HG03520 (cell line): ENCODE measurements at regions not wholly inside any gene's neighbourhood (a gene's known extent, or its start where the extent isn't known, plus 50 kb on each side); places are given as distances from the start of the nearest gene placed in this dataset.
A peak's percentile ranks its signal among the peaks of the same experiment; 100 is the strongest.
"Not testable (repeated sequence)": the region's sequence is repeated elsewhere in the genome, so short reads cannot be mapped to it uniquely, and the experiment has no call there.

Experiments used
- ATAC-seq: cut with Tn5 transposase; IDR thresholded peaks from one replicate; pipeline ENCODE4 v1.9.1; 2021; ENCODE audit warnings: mild to moderate bottlenecking, moderate library complexity; ENCODE audit not compliant: unreplicated experiment

- no peak for ATAC-seq
Measured at GRCh38 chr21:14829685-14830084, 235.1 kb downstream of the NRIP1 start.

DNA sequence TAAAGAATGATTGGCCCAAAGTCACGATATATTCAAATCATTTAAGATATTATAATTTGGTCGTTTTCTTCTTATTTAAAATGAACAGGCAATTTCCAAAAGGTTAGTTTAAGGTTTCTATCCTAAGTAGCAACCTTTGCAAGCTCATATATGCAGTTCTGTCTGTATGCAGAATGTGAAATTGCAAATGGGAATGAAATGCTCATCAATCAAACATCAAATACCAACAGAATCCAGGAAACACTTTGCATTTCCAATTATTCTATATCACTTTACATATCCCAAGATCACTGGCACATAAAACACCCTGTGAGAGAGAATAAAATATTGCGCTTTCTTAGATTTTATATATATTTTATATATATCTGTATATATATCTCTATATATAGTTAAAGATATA, 237.3 kb downstream of the NRIP1 start:
- ATAC-seq = no peak

DNA sequence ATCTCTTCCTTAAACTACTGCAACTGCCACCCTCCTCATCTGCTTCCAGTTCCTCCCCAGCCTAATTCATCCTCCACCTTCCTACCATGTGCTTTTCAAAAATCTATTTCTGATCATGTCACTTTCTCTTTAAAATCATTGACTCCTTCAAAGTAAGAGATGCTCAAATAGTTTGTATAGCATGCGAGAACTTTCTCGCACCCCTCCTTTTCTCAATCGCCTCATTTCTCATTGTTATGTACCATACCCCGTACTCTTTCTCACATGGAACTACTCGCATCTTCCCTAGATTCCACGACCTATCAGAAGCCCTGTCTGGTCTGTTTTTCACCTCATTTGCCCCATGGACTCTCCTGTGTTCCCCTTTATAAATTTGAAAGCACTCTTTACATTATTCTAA, 238.2 kb downstream of the NRIP1 start:
- ATAC-seq = no peak

- ATAC-seq = peak; percentile 63
Measured at GRCh38 chr21:14825514-14825974, 239.3 kb downstream of the NRIP1 start.

DNA sequence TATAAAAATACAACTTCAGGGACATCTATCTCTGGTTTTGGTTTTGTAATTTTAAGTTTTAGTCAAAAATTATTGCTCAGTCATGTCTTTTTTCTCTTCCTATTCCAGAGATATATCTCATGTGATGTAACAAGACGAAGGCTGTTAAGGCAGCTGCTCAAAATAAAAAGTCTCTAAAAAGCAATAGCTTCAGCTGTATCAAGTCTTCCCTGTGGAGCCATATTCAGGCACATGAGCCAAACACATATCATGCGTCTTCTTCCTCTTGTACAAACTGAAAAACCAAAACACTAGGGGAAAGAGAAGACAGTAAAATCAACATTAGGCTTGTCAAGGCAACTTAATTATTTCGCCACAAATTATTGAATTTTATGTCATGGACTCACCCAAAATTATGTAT, 240.7 kb downstream of the NRIP1 start:
- ATAC-seq = no peak

GRCh38 chr21:14817311-14817710, 247.5 kb downstream of the NRIP1 start:
- no peak for ATAC-seq

GRCh38 chr21:14814991-14815390, 249.8 kb downstream of the NRIP1 start:
- no peak for ATAC-seq

GRCh38 chr21:14814282-14814681, 250.5 kb downstream of the NRIP1 start:
- no peak for ATAC-seq

GRCh38 chr21:14804170-14804569, 258.1 kb upstream of the SAMSN1 start:
- not testable (repeated sequence) for ATAC-seq

GRCh38 chr21:14797543-14797942, 251.4 kb upstream of the SAMSN1 start:
- ATAC-seq = no peak

GRCh38 chr21:14787312-14787711, 241.2 kb upstream of the SAMSN1 start:
- ATAC-seq = no peak

- ATAC-seq = no peak
Measured at GRCh38 chr21:14785679-14786078, 239.6 kb upstream of the SAMSN1 start.

GRCh38 chr21:14773777-14774345, 227.7 kb upstream of the SAMSN1 start:
- no peak for ATAC-seq

DNA sequence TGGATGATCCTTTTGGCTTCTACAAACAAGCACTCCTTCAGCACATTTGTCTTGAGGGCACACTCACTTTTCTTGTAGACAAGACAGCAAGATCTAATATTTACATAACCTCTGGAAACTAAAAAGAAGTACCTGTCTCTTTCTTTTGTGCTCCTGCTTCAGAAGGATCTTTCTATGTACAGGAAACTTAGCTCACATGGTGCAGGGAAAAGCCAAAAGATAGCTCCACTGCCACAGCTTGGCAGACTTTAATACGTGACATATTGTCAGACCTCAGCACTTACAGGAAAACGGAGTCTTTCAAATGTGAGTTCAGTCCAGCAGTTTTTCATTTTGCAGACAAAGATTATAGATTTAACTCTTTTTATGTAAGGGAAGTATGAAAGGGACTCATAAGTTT, 225.5 kb upstream of the SAMSN1 start:
- ATAC-seq = no peak

GRCh38 chr21:14768042-14768441, 221.9 kb upstream of the SAMSN1 start:
- no peak for ATAC-seq

- ATAC-seq = no peak
Measured at GRCh38 chr21:14767192-14767852, 221.2 kb upstream of the SAMSN1 start.

DNA sequence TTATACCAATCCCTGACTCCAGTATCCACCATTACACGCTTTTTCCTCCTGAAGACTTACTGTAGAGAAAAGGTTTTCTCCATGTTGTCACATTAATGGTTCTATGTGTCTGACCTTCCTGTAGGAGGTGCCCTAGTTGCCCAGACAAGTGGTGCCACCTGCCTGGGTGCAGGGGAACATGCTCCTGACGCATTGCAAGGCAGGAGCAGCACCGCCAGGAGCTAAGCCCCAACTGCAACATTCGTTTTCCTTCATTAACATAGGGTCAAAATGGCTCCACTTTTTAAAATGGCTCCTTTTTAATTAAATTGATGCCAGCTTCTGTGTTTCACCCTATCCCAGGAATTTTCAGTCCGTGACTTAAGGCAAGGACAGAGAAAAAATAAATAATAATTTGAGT, 220.1 kb upstream of the SAMSN1 start:
- no peak for ATAC-seq

- peak; percentile 26 for ATAC-seq
Measured at GRCh38 chr21:14763695-14764064, 217.6 kb upstream of the SAMSN1 start.

GRCh38 chr21:14762734-14763694, 216.9 kb upstream of the SAMSN1 start:
- peak; percentile 94 for ATAC-seq

GRCh38 chr21:14762327-14762726, 216.2 kb upstream of the SAMSN1 start:
- no peak for ATAC-seq

DNA sequence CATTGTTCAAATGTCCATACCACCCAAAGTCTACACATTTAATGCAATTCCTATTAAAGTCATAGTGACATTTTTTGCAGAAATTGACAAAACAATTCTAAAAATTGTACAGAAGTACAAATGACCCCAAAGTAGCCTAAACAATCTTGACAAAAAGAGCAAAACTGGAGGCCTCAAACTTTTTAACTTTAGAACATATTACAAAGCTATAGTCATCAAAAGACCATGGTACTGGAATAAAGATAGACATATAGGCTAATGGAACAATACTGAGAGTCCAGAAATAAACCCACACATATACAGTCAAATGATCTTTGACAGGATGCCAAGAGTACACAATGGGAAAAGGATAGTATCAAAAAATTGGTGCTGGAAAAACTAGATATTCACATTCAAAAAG, 213.2 kb upstream of the SAMSN1 start:
- ATAC-seq = no peak

- no peak for ATAC-seq
Measured at GRCh38 chr21:14758849-14759248, 212.7 kb upstream of the SAMSN1 start.
